Fibroblast of skin of scalp (primary cell): ENCODE measurements at regions not wholly inside any gene's neighbourhood (a gene's known extent, or its start where the extent isn't known, plus 50 kb on each side); places are given as distances from the start of the nearest gene placed in this dataset.
A peak's percentile ranks its signal among the peaks of the same experiment; 100 is the strongest.
"Not testable (repeated sequence)": the region's sequence is repeated elsewhere in the genome, so short reads cannot be mapped to it uniquely, and the experiment has no call there.

Experiments
- DNase-seq: peaks from one replicate; pipeline ENCODE4 v3.0.0-alpha.2; 2013

GRCh38 chr5:156219483-156220005 lies 107.4 kb upstream of the SGCD start:
- DNase-seq = no peak

DNA sequence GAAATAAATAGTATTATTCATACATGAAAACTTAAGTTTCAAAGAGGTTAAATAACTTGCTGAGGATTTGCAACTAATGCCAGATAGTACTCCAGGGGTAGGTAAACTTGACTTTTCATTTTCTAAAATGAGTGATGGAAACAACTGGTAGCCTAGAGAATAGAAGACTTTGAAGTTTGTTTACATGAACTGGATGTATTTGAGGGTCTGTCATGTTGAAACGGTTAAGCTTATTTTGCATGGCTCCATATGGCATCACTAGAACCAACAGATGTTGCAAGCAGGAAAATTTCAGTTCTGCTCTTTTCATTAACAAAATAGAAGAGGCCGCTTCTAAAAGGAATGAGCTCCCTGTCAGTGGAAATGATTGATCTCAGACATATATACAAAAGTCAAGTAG lies 105.1 kb upstream of the SGCD start:
- no peak for DNase-seq

DNA sequence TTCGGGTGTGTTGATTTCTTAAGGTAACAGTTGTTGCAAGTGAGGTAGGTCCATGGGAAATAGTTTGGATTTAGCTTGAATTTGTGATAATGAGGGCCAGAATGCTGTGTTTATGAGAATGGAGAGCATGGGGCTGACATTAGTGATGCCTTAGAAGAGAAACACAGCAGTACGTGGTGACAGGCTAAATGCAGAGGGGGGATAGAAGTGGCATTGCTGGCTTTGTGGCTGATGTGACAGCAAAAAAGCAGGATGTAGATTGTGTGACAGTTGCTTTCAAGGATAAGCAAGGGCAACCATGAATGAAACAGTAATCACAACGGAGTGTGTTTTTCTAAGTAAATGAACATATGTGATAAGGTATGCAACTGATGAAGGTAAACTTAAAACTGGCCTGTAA lies 103.4 kb upstream of the SGCD start:
- DNase-seq = no peak

DNA sequence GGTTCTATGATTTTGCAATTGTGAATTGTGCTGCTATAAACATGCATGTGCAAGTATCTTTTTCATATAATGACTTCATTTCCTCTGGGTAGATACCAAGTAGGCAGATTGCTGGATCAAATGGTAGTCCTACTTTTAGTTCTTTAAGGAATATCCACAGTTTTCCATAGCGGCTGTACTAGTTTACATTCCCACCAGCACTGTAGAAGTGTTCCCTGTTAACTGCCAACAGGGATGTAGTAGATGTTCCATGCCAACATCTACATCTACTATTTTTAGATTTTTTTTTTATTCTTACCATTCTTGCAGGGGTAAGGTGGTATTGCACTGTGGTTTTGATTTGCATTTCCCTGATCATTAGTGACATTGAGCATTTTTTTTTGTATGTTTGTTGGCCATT lies 100.5 kb upstream of the SGCD start:
- not testable (repeated sequence) for DNase-seq

DNA sequence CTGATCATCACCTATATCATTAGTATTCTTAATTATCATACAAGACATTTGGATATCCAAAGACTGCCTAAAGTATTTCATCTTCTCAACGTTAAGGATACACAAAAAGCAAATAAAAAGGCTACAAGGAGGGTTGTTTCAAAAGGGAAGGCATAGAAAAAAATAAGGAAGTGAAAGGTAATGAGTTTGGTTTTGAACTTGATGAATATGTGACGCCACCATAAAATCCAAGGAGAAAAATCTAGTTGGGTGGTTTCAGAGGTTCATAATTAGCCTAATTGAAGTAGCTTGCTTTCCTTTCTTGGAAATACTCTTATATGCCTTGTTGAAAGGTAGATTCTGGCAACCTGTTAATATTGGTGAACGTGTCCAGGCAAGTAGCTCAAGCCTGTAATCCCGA lies 96.1 kb upstream of the SGCD start:
- DNase-seq = no peak

GRCh38 chr5:156232251-156232869 lies 94.6 kb upstream of the SGCD start:
- no peak for DNase-seq

- no peak for DNase-seq
Measured at GRCh38 chr5:156237361-156237760, 89.6 kb upstream of the SGCD start.

DNA sequence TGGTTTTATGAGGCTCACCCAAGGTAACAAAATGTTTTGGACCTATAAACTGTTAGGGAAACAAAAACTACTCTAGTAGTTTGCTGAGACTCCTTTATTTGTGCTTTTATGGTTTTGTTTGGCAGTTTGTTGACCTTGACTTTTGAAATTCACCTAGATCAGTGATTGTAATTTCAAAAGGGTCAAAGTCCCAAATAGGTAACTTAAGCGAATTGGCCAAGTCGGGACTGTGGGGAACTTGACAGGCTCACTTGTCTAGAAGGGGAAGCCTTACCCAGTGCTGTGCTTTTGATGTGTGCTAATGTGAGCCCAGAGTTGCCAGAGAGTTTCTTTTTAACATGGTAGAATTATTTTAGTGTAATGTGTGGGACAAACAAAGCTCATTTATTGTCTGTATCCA lies 87.2 kb upstream of the SGCD start:
- DNase-seq = no peak

- no peak for DNase-seq
Measured at GRCh38 chr5:156240414-156240813, 86.5 kb upstream of the SGCD start.

- peak; percentile 73 for DNase-seq
Measured at GRCh38 chr5:156241266-156241665, 85.7 kb upstream of the SGCD start.

- no peak for DNase-seq
Measured at GRCh38 chr5:156245895-156246294, 81.1 kb upstream of the SGCD start.

GRCh38 chr5:156251076-156251475 lies 75.9 kb upstream of the SGCD start:
- DNase-seq = no peak

GRCh38 chr5:156253130-156253529 lies 73.8 kb upstream of the SGCD start:
- DNase-seq = no peak

DNA sequence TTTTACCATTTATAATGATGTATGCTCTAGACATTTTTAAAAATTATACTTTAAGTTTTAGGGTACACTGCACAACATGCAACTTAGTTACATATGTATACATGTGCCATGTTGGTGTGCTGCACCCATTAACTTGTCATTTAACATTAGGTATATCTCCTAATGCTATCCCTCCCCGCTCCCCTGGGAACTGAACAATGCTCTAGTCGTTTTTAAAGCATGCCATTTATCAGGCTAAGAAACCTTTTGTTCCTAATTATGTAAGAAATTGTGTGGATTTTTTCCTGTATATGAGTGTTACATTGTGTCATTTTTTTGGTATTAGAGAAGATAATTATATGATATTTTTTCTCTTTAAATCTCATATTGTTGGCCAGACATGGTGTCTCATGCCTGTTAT lies 72.8 kb upstream of the SGCD start:
- DNase-seq = peak; percentile 54

- DNase-seq = no peak
Measured at GRCh38 chr5:156256642-156257041, 70.3 kb upstream of the SGCD start.

DNA sequence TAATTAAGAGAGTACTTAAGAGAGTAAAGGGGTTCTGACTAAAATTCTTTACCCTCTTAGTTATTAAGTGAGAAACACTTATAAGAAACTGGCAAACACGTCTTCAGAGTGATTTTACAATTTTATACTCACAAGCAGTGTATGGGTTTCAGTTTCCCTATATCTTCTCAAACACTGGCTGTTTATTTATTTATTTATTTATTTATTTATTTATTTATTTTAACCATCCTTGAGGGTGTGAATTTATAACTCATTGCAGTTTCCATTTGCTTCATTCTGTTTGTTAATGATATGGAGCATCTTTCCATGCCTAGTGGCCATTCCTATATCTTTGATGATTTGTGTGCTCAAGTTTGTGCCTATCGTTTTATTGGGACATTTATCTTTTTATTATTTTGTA lies 68.0 kb upstream of the SGCD start:
- no peak for DNase-seq

GRCh38 chr5:156259618-156260017 lies 67.3 kb upstream of the SGCD start:
- peak; percentile 14 for DNase-seq

DNA sequence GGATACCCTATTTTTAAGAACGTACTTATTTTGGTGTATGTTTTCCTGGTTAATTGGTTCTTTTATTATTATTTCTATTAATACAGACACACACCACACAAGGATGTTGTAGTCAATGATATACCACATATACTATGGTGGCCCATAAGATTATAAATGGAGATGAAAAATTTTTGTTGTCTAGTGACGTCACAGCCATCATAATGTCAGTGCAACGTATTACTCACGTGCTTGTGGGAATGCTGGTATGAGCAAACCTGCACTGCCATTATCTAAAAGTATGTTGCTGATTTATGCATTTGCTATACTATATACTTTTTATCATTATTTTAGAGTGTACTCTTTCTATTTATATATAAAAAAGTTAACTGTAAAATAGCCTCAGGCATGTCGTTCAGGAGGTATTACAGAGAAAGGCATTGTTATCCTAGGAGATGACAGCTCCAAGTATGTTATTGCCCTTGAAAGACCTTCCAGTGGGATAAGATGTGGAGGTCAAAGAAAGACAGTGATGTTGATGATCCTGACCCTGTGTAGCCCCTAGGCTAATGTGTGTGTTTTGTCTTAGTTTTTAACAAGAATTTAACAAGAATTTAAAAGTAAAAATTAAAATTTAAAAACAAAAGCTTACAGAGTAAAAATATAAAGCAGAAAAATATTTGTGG lies 65.6 kb upstream of the SGCD start:
- DNase-seq = no peak

- no peak for DNase-seq
Measured at GRCh38 chr5:156271569-156271968, 55.4 kb upstream of the SGCD start.

GRCh38 chr5:156272139-156272538 lies 54.8 kb upstream of the SGCD start:
- DNase-seq = no peak

GRCh38 chr5:156273325-156273724 lies 53.6 kb upstream of the SGCD start:
- no peak for DNase-seq

- DNase-seq = peak; percentile 13
Measured at GRCh38 chr5:156274453-156274852, 52.5 kb upstream of the SGCD start.
